RKO (cell line): ENCODE measurements at regions not wholly inside any gene's neighbourhood (a gene's known extent, or its start where the extent isn't known, plus 50 kb on each side); places are given as distances from the start of the nearest gene placed in this dataset.

ENCODE experiments used
- DNase-seq: peaks from one replicate; pipeline ENCODE4 v3.0.0-alpha.2; 2016; ENCODE audit warnings: low spot score

DNA sequence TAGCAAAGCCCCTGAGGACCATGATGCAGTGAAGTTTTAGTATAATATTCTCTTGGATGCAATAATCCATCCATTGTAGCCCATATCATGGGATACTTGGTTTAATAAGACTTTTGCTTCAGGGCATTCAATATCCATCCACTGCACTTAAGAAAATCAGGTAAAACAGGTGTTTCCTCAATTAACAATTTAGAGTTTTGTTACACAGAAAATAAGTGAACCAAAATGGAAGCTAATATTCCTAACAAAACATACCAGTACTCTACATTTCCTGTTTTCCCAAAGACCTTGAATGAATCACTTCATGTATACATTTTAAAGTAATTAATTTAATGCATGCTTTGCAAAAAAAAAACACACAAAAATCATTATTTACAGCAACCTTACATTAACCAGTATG, 305.6 kb downstream of the NR2F1-AS1 start:
- no peak for DNase-seq

DNA sequence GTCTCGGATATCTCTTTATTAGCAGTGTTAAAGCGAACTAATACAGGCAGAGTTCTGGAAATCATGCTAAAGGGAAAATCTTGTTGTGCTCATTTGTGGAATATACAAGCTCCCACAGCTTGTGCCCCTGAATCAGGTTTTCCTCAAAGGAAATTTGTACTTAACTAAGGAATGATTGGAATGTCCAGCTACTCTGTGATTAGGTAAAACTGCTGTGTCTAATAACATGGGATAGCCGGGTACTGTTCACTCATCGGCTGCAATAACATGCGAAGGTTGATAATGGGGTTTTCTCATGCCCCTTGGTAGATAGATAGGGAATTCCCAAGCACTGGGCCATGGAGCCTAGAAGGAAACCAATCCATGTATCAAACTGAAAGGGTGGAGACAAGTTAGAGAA, 306.7 kb downstream of the NR2F1-AS1 start:
- no peak for DNase-seq

DNA sequence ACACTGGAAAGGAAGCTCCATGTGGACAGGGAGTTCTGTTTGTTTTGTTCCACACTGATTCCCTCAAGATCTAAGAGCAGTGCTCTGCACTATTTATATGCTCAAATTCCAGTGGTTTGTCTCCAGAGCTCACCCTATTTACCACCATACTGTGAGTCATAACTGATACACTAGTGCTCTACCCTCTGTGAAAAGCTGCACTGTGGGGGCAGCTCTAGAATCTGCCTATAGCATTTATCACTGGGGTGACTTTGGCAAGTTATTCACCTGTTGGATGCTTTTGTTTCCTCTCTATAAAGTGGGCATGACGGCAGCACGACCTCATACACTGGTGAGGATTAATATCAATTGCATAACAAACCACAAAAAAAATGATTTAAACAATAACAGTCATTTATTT, 307.8 kb downstream of the NR2F1-AS1 start:
- DNase-seq = no peak

DNA sequence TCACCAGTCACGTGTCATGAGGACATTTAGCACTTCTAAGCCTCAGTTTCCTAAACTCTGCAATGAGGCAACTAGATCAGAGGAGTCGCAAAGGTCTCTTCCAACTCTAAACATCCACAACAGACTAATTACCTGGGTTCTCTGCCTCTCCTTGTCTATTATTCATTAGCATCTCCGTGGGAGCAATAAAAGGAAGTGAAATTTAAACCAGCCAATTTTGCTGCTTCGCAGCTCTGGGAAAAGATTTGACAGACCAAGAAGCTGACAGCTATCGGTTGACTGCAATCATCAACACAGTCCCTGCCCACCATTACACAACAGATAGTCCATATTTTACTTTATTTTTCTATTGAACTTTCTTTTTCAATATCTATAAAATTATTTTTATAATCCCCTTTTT, 308.9 kb downstream of the NR2F1-AS1 start:
- no peak for DNase-seq

DNA sequence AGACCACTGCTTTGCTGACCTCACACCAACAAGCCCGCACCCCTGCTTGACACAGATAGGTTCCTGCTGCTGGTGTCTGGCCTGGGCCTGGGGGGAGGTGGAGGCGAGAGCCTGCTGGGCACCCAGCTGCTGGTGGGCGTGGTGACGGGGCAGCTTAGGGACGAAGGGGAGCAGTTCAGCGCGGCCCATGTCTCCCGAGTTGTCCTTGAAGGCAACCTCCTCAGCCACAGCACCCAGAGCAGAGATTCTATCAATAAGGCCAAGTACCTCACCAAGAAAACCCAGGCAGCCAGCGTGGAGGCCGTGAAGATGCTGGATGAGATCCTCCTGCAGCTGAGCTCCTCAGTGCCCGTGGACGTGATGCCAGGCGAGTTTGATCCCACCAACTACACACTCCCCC, 313.3 kb downstream of the NR2F1-AS1 start:
- DNase-seq = no peak

DNA sequence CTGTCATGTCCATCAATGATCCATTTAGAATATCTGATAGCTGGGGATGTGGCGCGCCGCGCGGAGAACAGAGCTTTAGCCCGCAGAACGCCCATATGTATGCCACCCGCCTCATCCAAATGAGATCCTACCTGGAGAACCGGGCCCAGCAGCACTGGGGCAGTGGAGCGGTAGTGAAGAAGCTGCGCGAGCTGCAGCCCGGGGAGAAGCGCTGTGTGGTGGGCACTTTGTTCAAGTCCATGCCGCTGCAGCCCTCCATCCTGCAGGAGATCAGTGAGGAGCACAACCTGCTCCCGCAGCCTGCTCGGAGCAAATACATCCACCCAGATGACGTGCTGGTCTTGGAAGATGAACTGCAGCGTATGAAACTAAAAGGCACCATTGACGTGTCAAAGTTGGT, 313.7 kb downstream of the NR2F1-AS1 start:
- DNase-seq = no peak

DNA sequence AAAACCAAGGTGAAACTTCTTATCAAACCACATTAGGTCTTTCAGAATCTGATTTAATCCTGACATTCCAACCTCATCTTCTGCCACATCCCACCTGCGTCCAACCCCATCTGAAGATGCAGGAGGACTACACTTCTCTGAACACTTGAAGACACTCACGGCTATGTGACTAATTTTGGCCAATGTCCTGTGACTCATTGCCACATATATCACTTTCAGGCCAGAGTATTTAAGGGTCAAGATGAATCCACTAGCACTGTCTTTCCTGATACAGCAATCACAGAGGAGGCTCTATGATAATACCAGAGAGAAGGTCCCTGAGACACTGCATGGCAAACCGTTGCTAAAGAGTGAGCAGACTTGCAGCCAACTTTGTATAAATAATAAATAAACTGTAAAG, 323.4 kb downstream of the NR2F1-AS1 start:
- DNase-seq = peak; percentile 42

DNA sequence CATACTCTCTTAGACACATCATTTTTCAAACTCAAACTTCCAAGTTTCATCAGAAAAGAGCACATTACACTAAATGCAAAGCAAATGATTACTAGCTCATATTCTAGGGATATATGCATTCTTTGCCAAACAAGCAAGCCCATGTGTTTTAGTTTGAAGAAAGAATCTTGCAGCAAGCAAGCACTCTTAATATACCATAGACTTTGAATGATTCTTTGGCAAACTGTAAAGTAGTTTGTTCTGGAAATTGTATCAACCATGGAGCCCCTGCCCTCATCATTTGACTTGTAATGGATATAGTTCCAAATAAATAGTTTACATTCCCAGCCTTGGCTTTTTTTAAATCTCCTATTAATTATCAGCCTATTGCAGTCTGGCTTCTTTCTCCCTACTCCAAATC, 325.2 kb downstream of the NR2F1-AS1 start:
- DNase-seq = no peak

DNA sequence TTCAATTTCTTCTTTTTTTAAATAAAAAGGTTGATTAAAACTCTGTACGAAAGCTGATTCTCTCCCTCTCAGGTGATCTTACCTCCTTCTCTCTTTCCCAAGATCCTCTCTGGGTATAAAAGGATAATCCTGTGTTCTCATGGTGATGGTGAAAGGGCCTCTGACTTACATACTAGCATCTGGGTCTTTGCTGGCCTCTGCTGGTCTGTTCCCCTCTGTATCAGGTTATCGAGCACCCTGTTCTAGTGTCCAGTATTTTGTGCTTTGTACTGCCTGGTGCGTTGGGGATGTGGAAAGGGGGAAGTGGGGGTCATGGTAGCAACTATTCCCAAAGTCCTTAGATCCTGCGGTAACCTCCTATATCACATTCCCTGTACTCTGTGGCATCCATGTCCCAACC, 328.9 kb downstream of the NR2F1-AS1 start:
- DNase-seq = no peak

DNA sequence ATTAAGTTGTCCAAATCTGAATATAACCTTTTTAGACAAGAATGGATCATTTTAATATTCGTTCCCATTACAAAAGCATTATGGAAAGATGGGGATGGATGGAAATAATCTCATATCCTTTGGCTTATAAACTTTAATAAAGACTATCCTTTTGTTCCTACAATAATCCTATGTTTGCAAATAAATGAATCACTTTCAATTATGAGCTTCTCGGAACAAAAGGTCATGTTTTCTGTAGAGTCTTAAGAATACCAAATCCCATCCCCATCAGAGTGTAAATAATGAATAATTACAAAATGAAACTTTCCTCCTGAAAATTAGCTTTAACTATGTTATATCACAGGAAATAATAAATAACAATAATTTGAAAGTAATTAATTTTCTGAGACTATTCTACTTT, 329.7 kb downstream of the NR2F1-AS1 start:
- no peak for DNase-seq

DNA sequence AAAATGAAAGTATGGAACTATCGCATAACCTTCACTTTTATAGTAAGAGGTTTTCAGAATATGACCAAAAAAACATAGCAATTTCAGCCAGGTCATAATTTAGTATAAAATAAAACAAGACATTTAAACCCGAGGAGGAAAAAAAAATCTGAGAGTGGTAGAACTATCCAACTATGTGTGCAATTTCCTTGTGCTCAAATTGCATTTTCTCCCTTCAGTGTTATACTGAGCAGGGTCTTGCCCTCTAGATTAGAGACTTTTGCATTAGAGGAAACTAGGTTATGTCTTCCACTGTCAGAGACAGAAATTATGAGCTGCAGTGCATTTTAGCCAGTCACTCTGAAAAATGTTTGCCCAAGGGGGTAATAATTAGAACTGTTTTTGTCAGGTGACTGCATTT, 330.6 kb downstream of the NR2F1-AS1 start:
- no peak for DNase-seq

DNA sequence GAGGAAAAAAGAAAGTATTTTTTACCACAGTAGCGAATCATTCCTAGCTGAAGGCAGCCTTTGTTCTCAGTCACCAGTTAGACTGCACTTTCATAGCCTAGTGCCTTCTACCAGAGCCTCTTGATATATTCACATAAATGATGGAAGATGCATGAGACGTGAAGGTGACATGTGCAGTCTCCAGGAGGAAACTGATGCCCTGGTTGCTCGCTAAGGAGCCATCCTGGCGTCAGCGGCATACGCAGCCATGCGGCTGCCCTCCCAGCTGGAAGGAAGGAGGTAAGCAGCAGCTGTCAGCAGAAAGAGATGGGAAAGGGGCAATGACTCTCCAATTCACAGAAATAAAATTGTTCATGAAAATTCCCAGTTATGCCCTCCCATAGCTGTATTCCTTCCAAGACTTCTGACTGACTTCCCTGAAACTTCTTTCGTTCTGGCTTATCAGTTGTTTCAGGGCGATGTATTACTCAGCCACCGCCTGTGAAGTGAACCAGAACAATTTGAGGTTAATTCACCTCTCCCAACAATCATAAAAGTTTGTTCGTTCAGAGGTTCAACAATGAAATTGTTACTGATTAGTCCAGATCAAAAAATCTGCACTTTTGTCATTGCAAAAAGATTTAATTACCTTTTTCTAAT, 331.2 kb downstream of the NR2F1-AS1 start:
- peak; percentile 3 for DNase-seq

DNA sequence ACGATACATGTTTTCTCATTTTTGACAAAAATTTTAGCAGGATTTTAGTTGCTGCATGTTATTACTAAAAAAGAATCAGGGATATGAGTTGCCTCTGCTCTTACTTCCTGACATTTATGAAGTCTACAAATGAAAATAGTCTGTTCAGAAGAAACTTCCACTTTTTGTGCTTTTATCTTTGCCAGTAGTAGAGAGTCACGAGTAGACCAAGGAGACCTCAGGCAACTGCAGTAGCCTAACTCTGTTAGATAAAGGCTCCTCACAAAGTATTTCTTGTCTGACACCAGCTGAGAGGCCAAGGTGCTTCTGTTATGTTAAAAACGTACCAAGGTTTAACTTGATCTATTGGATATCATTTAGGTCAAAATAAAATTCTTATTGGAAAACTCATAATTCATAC, 333.9 kb downstream of the NR2F1-AS1 start:
- no peak for DNase-seq

DNA sequence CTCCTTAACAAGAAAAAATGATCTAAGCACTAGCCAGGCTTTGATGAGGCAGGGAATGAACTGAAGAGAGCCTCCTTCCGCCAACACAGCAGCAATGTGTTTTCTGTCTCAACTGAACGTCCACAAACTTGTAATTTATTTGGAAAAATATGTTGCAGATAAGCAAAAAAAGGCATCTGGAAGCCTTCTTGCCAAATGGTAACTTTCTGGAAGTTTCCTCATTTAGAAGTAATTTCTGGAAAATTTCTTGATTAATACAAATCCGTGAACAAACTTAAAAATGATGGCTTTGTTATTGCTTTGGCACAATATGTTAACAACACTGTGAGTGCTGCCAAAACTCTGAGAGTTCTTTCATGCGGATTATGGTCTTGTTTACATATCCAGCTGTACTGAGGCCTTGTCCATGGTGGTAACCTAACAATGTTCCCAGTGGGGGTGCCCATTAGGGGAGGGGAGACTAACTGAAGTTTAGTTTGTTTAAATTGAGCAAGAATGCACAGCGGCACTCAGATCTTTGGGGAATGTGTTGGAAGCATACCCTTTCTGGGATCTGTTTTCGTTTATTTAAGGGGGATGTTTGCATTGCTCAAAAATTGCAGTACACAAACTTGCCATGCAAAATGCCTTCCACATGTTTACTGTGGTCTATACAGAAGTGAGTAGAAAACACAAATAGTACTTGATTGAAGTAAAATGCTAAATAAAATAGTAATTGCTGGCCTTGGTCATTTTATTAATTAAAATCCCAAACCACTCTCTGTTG, 334.7 kb downstream of the NR2F1-AS1 start:
- DNase-seq = no peak

DNA sequence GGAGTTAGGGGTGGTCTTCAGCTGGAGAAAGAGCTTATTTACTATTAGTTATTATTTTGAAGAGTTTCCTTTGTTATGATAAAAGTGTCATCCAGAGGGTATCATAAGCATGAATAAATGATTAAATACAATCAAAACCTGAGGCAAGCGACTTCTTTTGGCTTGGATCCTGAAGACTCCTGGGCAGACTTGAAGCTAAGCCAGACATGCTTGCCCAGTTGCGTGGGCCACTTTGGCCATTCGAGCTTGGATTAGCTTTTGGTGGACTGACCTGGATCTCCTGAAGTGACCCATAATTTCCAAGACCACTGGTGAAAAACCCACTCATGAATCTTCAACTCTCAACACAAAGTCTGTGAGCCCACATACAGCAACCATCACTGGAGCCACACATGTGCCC, 335.8 kb downstream of the NR2F1-AS1 start:
- DNase-seq = no peak

DNA sequence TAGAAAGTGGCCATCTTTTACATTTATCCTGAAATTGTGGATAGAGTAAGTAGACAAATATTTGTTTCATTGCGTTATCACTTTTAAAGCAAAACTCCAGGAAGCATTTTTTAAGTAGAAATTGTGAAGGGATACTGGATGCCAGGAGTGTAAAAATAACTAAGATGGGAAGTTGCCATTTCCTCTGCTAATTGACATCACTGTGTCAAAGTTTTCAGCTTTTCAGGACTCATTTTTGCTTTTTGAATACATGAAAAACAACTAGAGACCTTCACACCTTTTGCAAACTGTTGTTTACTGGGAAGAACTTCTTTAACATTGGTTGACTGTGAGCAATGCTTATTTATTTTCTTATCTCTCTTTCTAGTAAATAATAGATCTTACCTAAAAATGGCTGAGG, 337.5 kb downstream of the NR2F1-AS1 start:
- DNase-seq = no peak

DNA sequence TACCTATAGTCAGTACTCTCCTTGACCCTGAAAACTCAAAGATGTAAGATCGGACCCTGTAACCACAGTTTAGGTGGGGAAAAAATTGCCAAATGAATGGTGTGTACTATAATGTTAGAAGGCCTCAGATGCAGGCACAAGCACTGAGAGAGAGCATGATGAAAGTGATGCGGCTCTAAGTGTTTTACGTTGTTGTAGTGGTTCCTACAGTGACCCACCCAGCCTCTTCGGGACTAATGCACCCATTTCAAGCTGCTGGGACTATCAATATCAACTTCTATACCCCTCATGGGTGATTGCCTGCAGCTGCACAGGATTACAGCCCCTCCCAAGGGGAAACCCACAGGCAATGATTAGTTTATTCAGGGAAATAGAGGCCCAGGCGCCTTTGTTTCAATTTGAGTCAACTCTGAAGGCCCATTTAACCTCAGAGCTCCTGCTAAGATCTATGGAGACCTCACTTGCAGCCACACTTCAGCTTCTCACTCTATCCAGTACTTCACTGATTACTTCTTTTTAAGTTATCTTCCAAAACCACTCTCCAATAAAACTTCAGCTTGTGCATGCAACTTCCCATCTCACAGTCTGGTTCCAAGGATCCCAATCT, 340.7 kb downstream of the NR2F1-AS1 start:
- DNase-seq = no peak

DNA sequence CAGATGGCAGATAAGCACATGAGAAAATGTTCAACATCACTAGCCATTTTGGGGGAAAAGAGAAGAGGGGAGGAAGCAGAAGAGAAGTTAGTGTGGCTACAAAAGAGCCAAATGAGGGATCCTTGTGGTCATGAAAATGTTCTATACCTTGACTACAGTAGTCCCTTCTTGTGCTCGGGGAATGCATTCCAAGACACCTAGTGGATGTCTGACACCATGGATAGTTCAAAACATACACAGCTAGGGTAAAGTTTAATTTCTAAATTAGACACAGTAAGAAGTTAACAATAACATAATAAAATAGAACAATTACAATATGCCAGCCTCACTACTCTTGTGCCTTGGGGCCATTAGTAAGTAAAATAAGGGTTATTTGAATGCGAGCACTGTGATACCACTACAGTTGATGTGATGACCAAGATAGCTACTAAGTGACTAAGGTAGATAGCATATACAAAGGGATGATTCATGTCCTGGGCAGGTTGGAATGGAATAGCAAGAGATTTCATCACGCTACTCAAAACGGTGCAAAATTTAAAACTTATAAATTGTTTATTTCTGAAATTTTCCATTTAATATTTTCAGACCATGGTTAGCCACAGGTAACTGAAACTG, 344.1 kb downstream of the NR2F1-AS1 start:
- no peak for DNase-seq

DNA sequence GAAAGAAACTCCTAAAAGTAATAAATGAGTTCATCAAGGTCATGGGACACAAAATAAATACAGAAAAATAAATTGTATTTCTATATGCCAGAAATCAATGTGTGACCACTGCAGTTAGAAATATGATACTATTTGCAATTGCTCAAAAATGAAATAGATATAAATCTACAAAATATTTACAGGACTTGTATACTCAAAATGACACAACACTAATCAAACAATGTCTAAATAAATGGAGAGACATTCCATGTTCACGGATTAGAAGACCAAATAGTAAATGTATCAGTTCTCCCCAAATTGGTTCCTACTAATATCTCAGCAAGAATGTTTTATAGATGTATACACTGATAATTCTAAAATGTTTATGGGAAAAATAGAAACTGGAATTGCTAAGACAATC, 345.3 kb downstream of the NR2F1-AS1 start:
- DNase-seq = no peak

DNA sequence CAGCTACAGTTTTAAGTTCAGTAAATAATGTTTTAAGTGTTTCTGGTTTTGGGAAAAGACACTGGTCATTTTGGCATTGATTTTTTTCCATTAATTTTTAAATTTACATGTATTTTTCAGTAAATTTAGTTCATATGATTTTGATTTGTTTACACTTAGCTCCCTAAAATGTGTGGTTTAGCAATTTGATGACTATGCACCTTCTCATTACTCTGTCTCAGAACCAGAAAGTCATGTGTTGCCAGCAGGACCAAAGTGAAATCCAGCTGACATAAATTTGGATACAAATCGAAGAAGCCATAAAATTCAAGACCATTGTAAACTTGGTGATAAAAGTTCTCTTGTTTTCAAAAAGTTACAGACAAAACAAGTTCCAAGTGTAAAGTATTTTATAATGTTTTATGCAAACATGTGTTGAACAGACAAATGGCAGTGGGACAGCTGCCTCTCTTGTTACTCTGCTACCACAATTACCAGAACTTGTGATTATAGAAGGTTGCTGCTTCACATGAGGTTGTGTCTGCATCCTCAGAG, 354.8 kb downstream of the NR2F1-AS1 start:
- DNase-seq = no peak

DNA sequence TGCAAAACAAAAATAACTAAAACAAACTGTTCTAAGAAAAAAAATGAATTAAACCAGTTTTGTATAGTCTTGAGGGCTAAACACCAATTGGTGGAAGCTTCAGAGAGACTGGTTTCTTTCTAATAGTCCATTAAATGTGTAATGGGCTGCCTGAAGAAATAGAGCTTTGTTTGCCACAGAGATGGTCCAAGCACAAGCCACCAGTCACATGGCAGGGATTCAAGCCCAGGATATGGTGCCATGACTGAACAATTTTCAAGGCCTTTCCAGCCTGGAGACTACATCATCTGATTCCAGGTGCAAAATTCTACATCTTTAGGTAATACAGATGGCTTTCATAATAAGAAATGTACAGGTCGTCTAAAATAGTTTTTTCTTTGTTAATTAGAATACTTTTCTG, 355.3 kb downstream of the NR2F1-AS1 start:
- DNase-seq = no peak

DNA sequence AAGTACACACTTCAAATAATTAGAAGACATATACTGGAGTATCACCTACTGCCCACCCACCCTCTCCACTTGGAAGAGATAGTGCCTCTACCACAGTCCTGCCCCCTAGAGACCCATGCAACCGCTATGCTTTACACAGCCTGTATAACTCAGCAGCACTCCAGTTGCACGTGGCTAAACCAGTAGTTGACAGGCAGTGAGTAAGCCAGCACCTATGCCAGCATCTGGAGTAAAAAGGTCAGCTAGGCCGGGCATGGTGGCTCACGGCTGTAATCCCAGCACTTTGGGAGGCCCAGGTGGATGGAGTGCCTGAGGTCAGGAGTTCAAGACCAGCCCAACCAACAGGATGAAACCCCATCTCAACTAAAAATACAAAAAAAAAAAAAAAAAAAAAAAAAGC, 356.4 kb downstream of the NR2F1-AS1 start:
- DNase-seq = no peak

DNA sequence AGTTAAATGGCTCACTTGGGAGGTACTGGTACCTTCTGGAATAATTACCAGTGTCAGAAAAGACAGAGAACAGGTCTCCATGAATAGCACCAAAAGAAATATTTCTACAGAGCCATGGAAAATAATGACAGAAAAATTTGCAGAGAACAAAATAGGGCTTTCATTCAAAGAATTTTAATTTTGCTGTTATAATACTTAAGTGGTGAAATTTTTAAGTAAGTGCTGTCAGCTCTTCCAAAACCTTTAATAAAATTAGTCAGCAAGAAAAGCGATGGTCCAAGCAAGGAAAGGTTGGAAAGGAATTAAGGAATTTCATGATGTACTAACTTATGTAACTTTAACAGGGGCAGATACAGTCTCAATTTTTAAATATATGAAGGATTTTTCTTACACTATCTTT, 359.2 kb downstream of the NR2F1-AS1 start:
- DNase-seq = no peak
